ENCODE measurements at regions not wholly inside any gene's neighbourhood (a gene's known extent, or its start where the extent isn't known, plus 50 kb on each side); places are given as distances from the start of the nearest gene placed in this dataset.

DNA sequence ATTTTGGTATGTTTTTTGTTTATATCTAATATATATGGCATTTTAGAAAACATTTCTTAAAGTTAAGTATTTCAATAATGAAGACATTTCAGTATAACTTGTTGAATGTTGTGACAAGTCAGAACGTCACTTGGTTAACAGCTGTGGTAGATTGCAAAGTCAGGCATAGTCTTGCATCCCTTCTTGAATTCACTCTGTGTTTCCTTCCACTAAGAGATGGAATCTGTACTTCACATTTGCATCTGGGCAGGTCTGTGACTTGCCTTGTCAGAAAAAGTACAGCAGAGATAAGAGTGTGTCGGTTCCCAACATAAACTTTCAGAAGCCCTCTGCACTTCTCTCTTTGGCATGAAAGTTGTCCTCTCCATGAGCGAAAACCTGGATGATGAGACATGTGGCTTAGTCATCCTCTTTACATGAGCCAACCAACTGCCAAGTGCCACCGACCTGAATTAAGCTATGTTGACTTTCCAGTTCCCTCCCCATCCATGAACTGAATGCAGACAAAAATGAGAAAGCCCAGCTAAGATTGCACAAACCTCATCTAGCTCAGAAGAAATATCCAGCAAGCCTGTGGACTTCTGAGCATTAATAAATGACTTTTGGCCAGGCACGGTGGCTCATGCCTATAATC is 1730.2 kb downstream of the MRPL39 start:
- Histone ChIP-seq H3K27me3 (no peaks in the 10 kb centered on the region), H3K36me3 (no peaks in the 10 kb centered on the region), H3K4me3 (ENCODE audit: low read depth, low read length) (no peak overlapping the region), H3K9me3 (no peaks in the 10 kb centered on the region), H3K4me1 (no peaks in the 10 kb centered on the region)
- TF ChIP-seq, protein P1, sequence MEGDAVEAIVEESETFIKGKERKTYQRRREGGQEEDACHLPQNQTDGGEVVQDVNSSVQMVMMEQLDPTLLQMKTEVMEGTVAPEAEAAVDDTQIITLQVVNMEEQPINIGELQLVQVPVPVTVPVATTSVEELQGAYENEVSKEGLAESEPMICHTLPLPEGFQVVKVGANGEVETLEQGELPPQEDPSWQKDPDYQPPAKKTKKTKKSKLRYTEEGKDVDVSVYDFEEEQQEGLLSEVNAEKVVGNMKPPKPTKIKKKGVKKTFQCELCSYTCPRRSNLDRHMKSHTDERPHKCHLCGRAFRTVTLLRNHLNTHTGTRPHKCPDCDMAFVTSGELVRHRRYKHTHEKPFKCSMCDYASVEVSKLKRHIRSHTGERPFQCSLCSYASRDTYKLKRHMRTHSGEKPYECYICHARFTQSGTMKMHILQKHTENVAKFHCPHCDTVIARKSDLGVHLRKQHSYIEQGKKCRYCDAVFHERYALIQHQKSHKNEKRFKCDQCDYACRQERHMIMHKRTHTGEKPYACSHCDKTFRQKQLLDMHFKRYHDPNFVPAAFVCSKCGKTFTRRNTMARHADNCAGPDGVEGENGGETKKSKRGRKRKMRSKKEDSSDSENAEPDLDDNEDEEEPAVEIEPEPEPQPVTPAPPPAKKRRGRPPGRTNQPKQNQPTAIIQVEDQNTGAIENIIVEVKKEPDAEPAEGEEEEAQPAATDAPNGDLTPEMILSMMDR (IDR thresholded peaks at IDR 0.05; ENCODE audit: low read depth, low read length), result no peak
- no peak for DNase-seq

DNA sequence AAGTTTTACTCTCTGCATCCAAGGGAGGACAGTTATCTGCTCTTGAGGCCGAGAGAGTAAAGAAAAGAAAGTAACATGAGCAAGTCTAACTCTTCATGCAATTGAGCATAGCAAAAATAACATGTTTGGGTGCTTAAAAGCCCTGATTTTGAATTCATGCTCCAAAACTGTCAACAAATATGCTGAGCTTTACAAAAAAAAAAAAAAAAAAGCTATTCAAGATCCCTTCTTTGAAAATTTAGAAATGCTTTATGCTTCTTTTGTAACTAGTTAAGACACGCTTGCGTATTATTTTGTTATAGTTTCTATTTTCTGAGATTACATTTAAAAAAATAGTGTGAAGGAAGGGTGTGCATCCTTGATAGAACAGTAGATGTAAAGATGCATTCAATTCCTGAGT is 1733.0 kb downstream of the MRPL39 start:
- Histone ChIP-seq H3K27me3 (no peaks in the 10 kb centered on the region), H3K4me3 (ENCODE audit: low read depth, low read length) (no peak overlapping the region), H3K36me3 (no peaks in the 10 kb centered on the region), H3K9me3 (no peaks in the 10 kb centered on the region), H3K4me1 (no peaks in the 10 kb centered on the region)
- TF ChIP-seq, protein P1 (IDR thresholded peaks at IDR 0.05; ENCODE audit: low read depth, low read length), result no peak
- no peak for DNase-seq

DNA sequence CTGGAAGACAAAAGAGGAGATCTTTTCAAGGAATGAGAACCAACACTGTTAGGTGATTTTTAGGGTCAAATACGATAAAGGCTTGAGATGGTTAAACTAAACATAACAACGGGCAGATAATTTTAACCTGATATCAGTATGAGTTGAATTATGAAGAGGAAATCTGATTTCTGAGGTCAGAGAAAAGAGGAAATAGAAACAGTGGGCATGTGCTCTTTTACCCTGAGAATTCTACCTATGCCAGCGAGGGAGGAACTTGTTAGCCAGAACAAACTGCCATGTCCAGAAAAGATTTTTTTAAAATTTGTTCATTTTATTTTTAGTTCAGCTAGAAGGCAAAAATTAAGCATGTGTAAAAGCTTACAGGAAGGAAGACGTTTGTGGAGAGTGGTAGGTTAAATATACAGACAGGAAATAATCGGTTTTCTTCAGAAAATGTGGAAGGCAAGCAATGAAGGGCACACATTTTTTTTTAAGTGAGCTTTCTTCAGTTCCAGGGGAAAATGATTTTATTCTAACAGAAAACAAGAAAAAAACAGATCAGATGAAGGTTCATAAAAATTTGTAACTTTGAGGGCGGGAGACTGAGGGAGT is 1745.3 kb downstream of the MRPL39 start:
- no peaks in the 10 kb centered on the region for H3K9me3 ChIP-seq
- H3K4me1 ChIP-seq, result no peaks in the 10 kb centered on the region
- no peak overlapping the region for H3K4me3 ChIP-seq (ENCODE audit: low read depth, low read length)
- H3K36me3 ChIP-seq, result no peaks in the 10 kb centered on the region
- H3K27me3 ChIP-seq, result no peaks in the 10 kb centered on the region
- TF ChIP-seq, protein P1 (IDR thresholded peaks at IDR 0.05; ENCODE audit: low read depth, low read length), result no peak
- no peak for DNase-seq

DNA sequence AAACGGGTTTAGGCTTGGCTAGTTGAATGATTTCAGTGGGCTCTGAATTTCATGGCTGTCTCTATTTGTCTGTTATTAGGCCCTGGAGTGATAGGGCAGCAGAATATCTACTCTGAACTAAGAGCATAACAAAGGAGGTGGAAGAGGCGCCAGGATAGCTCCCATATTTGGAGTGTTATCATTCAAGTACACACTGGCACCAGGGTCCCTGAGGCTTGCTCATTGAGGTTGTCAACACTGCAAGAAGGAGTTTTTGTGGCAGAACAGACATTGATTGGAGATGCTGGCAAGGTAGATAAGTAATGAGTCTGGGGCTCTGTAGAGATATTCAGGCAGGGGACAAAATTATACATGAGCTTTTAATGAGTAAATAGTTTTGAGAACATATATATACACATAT is 1748.4 kb downstream of the MRPL39 start:
- no peaks in the 10 kb centered on the region for H3K36me3 ChIP-seq
- no peak overlapping the region for H3K4me3 ChIP-seq (ENCODE audit: low read depth, low read length)
- DNase-seq, result no peak
- no peaks in the 10 kb centered on the region for H3K9me3 ChIP-seq
- no peaks in the 10 kb centered on the region for H3K27me3 ChIP-seq
- TF ChIP-seq, protein P1 (IDR thresholded peaks at IDR 0.05; ENCODE audit: low read depth, low read length), result no peak
- no peaks in the 10 kb centered on the region for H3K4me1 ChIP-seq

DNA sequence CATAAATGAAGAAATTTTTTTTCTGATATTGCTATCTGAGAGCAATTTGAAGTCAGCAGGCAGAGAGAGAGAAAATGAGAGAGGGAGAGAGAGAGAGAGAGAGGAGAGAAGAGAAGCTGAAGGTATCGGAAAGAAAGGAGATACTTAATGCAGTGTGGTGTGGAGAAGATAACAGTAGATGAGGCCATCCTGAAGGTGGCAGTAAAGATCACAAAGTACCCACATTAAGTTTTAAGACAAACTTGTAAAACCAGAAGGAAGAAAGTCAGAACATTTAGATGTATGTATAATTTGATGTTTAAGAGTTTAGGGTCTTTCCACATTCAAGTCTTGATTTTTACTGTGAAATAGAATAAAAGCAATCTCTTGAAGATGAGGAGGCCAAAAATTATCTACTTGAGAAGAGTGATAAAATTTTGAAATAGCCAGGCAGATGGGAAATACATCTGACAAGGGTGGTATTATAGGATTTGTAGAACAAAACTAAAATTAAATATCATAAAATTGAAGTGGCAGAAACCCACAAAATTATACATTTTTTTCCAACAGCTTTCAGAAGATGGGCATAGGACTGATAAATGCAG is 1753.4 kb downstream of the MRPL39 start:
- no peaks in the 10 kb centered on the region for H3K36me3 ChIP-seq
- TF ChIP-seq, protein P1 (IDR thresholded peaks at IDR 0.05; ENCODE audit: low read depth, low read length), result peak; percentile 66
- H3K4me1 ChIP-seq, result no peaks in the 10 kb centered on the region
- H3K9me3 ChIP-seq, result no peaks in the 10 kb centered on the region
- H3K27me3 ChIP-seq, result no peaks in the 10 kb centered on the region
- no peak overlapping the region for H3K4me3 ChIP-seq (ENCODE audit: low read depth, low read length)
- DNase-seq, result peak; percentile 10

DNA sequence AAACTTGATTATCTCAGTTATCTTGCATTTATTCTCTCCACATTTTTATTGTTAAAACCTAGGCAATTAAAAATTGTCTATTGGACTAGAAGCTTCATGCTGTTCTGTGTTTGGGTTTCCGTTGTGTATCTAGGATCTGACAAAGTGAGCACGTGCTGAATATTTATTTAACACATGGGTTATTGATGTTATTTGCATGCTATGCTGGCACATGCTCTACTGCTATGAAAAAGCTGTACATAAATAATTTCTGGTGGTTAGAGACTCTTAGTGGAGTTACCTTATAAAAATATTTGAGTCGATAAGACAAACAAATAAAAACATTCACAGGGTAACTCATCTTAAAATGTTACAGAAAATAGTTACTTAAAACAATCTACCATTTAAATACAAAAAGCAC is 1769.7 kb downstream of the MRPL39 start:
- DNase-seq, result no peak
- H3K27me3 ChIP-seq, result no peaks in the 10 kb centered on the region
- H3K4me1 ChIP-seq, result no peaks in the 10 kb centered on the region
- no peaks in the 10 kb centered on the region for H3K36me3 ChIP-seq
- TF ChIP-seq, protein P1 (IDR thresholded peaks at IDR 0.05; ENCODE audit: low read depth, low read length), result no peak
- H3K9me3 ChIP-seq, result no peaks in the 10 kb centered on the region
- H3K4me3 ChIP-seq (ENCODE audit: low read depth, low read length), result no peak overlapping the region
